Natural killer cell (primary cell): ENCODE measurements at regions not wholly inside any gene's neighbourhood (a gene's known extent, or its start where the extent isn't known, plus 50 kb on each side); places are given as distances from the start of the nearest gene placed in this dataset.

ENCODE experiments used
- ATAC-seq, 3 donors: fragments of 150-1000 bp in 2 of 3; fragments of 200-7000 bp in 1 of 3; cut with Tn5 transposase; 1 replicate in 1 of 3; 2 replicates in 2 of 3; pipeline ENCODE4 v1.10.0; 2021; ENCODE audit warnings: mild to moderate bottlenecking in 2 of 3, moderate library complexity in 2 of 3
- DNase-seq, 2 donors: peaks; one replicate each; pipeline versions ENCODE4 v3.0.0 to v3.0.0-alpha.2; 2013 to 2021; ENCODE audit warnings: mixed read lengths in 1 of 2
- H3K27ac ChIP-seq: one replicate; pipeline ENCODE4 v1.5.1; 2013; ENCODE audit warnings: mild to moderate bottlenecking, low read length
- H3K27me3 ChIP-seq: one replicate; pipeline ENCODE4 v1.6.1; 2013; ENCODE audit warnings: low read length; ENCODE audit not compliant: control insufficient read depth, insufficient read depth
- H3K36me3 ChIP-seq: one replicate; pipeline ENCODE4 v1.6.1; 2013; ENCODE audit warnings: low read length; ENCODE audit not compliant: control insufficient read depth, insufficient read depth
- H3K4me1 ChIP-seq: one replicate; pipeline ENCODE4 v1.6.1; 2013; ENCODE audit warnings: low read length; ENCODE audit not compliant: control insufficient read depth, insufficient read depth
- H3K4me3 ChIP-seq: one replicate; pipeline ENCODE4 v1.5.1; 2013; ENCODE audit warnings: low read length
- H3K9me3 ChIP-seq: one replicate; pipeline ENCODE4 v1.6.1; 2013; ENCODE audit warnings: low read length; ENCODE audit not compliant: control insufficient read depth, insufficient read depth
- H3K27ac Mint-ChIP-seq, 2 donors: one replicate each; pipeline ENCODE4 v1.8.0; 2022; ENCODE audit warnings: mild to moderate bottlenecking in 2 of 2, mixed read lengths in 2 of 2, moderate library complexity in 1 of 2
- H3K27me3 Mint-ChIP-seq, 2 donors: one replicate each; pipeline ENCODE4 v1.8.0; 2022; ENCODE audit warnings: low read depth in 2 of 2, mixed read lengths in 2 of 2
- H3K36me3 Mint-ChIP-seq: one replicate; pipeline ENCODE4 v1.8.0; 2022; ENCODE audit warnings: mixed read lengths
- H3K4me1 Mint-ChIP-seq, 2 donors: one replicate each; pipeline ENCODE4 v1.8.0; 2022; ENCODE audit warnings: mixed read lengths in 2 of 2
- H3K4me3 Mint-ChIP-seq: one replicate; pipeline ENCODE4 v1.8.0; 2022; ENCODE audit warnings: mild to moderate bottlenecking, moderate library complexity, mixed read lengths
- H3K9me3 Mint-ChIP-seq, 2 donors: one replicate each; pipeline ENCODE4 v1.8.0; 2022; ENCODE audit warnings: mixed read lengths in 2 of 2
- WGBS: methylation state at CpG from one replicate; pipeline ENCODE4 v1.1.7; 2013; ENCODE audit warnings: missing lambda C conversion rate; ENCODE audit not compliant: insufficient coverage; 5-methylcytosine and 5-hydroxymethylcytosine counted together
- intact Hi-C: fragments of 100-400 bp; cut with micrococcal nuclease; formaldehyde crosslinking; loops from one replicate; pipeline ENCODE4 v1.14.2; 2022
- TF ChIP-seq, protein P1 (sequence below): fragments of 200-600 bp; IDR thresholded peaks from one replicate; pipeline ENCODE4 v1.8.0; 2022; ENCODE audit warnings: antibody characterized with exemption

- Mint-ChIP-seq H3K27me3 (peaks cover 0 to 6% of the 10 kb centered on the region in 2 donors), H3K36me3 (no peaks in the 10 kb centered on the region), H3K27ac (no peak overlapping the region), H3K9me3 (peaks cover 0 to 7% of the 10 kb centered on the region in 2 donors), H3K4me1 (no peaks in the 10 kb centered on the region), H3K4me3 (no peak overlapping the region)
- Histone ChIP-seq H3K27ac (no peak overlapping the region), H3K36me3 (no peaks in the 10 kb centered on the region), H3K27me3 (no peaks in the 10 kb centered on the region), H3K4me3 (no peak overlapping the region), H3K4me1 (no peaks in the 10 kb centered on the region), H3K9me3 (no peaks in the 10 kb centered on the region)
- intact Hi-C loops = no loop called here
- ATAC-seq (no peak), DNase-seq (no peak)
- 93% methylated on average over 2 of the region's 2 CpGs for WGBS
- TF ChIP-seq, protein P1, sequence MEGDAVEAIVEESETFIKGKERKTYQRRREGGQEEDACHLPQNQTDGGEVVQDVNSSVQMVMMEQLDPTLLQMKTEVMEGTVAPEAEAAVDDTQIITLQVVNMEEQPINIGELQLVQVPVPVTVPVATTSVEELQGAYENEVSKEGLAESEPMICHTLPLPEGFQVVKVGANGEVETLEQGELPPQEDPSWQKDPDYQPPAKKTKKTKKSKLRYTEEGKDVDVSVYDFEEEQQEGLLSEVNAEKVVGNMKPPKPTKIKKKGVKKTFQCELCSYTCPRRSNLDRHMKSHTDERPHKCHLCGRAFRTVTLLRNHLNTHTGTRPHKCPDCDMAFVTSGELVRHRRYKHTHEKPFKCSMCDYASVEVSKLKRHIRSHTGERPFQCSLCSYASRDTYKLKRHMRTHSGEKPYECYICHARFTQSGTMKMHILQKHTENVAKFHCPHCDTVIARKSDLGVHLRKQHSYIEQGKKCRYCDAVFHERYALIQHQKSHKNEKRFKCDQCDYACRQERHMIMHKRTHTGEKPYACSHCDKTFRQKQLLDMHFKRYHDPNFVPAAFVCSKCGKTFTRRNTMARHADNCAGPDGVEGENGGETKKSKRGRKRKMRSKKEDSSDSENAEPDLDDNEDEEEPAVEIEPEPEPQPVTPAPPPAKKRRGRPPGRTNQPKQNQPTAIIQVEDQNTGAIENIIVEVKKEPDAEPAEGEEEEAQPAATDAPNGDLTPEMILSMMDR = no peak
Measured at GRCh38 chr14:34184126-34184525, 233.3 kb upstream of the EGLN3 start.

- Mint-ChIP-seq H3K27ac (no peak overlapping the region), H3K9me3 (peaks cover 0 to 7% of the 10 kb centered on the region in 2 donors), H3K36me3 (no peaks in the 10 kb centered on the region), H3K4me3 (no peak overlapping the region), H3K4me1 (no peaks in the 10 kb centered on the region), H3K27me3 (peaks cover 0 to 6% of the 10 kb centered on the region in 2 donors)
- Histone ChIP-seq H3K4me1 (no peaks in the 10 kb centered on the region), H3K36me3 (no peaks in the 10 kb centered on the region), H3K27ac (no peak overlapping the region), H3K27me3 (no peaks in the 10 kb centered on the region), H3K9me3 (no peaks in the 10 kb centered on the region), H3K4me3 (no peak overlapping the region)
- TF ChIP-seq, protein P1 = no peak
- no peak for ATAC-seq
- 94% methylated on average over 7 of the region's 7 CpGs for WGBS
- no peak for DNase-seq
- intact Hi-C loops = no loop called here
Measured at GRCh38 chr14:34183478-34183877, 232.6 kb upstream of the EGLN3 start.

DNA sequence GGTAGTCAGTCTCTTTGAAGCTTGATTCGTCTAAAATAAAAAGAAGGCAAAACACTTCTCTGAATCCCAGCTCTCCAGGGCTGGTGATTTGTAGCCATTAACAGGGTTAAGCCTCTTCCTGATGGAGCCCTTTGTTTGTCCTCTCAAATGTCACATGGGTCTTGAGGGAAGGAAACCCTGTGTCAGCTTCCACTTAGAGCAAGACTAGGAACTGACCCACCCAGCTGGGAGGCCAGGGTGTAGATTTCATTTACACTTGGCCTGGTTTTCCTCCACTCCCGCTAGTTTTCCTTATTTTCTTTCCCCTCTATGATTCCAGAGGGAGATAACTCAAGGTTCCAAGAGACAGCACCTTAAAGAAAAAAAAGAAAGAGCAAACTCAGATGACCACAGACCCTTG lies 230.5 kb upstream of the EGLN3 start:
- H3K27me3 Mint-ChIP-seq = peaks cover 0 to 6% of the 10 kb centered on the region in 2 donors
- no peak for ATAC-seq
- peaks cover 0 to 7% of the 10 kb centered on the region in 2 donors for H3K9me3 Mint-ChIP-seq
- Histone ChIP-seq H3K27ac (no peak overlapping the region), H3K4me3 (no peak overlapping the region), H3K36me3 (no peaks in the 10 kb centered on the region), H3K9me3 (no peaks in the 10 kb centered on the region), H3K27me3 (no peaks in the 10 kb centered on the region), H3K4me1 (no peaks in the 10 kb centered on the region)
- TF ChIP-seq, protein P1 = no peak
- 60% methylated on average over 2 of the region's 2 CpGs for WGBS
- DNase-seq = no peak
- no peaks in the 10 kb centered on the region for H3K36me3 Mint-ChIP-seq
- no peaks in the 10 kb centered on the region for H3K4me1 Mint-ChIP-seq
- no peak overlapping the region for H3K27ac Mint-ChIP-seq
- no peak overlapping the region for H3K4me3 Mint-ChIP-seq
- intact Hi-C loops = no loop called here

DNA sequence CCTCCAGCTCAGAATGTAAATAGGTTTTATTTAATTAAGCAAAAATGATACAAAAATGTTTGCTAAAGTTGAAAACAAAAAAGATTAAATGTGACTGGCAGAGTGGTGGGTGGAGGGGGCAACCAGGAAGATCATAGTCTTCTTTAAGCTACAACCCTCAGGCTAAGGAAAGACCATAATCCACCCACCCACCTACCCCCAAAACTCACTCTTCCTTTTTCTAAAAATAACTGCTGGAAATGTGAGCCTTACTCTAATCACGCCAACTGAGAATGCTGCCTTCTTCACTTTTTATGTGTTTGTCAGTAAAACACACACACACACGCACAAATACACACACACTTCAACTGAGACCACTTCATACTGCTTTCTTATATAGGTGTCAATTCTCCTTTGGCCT lies 230.0 kb upstream of the EGLN3 start:
- Mint-ChIP-seq H3K27ac (no peak overlapping the region), H3K27me3 (peaks cover 0 to 6% of the 10 kb centered on the region in 2 donors), H3K4me1 (no peaks in the 10 kb centered on the region), H3K9me3 (peaks cover 0 to 7% of the 10 kb centered on the region in 2 donors), H3K36me3 (no peaks in the 10 kb centered on the region), H3K4me3 (no peak overlapping the region)
- DNase-seq (no peak), ATAC-seq (no peak)
- 58% methylated on average over 2 of the region's 2 CpGs for WGBS
- Histone ChIP-seq H3K36me3 (no peaks in the 10 kb centered on the region), H3K4me1 (no peaks in the 10 kb centered on the region), H3K4me3 (no peak overlapping the region), H3K9me3 (no peaks in the 10 kb centered on the region), H3K27me3 (no peaks in the 10 kb centered on the region), H3K27ac (no peak overlapping the region)
- TF ChIP-seq, protein P1 = no peak
- intact Hi-C loops = no loop called here
